HEK293 (cell line): ENCODE measurements at regions not wholly inside any gene's neighbourhood (a gene's known extent, or its start where the extent isn't known, plus 50 kb on each side); places are given as distances from the start of the nearest gene placed in this dataset.

Experiments used
- CTCF ChIA-PET: fragments of 350-600 bp; formaldehyde crosslinking; extraction: SDS; loops from one replicate; lab custom pipeline; 2021; ENCODE audit warnings: antibody characterized with exemption; lab: Yijun Ruan, JAX
- POLR2A ChIA-PET: fragments of 300-600 bp; formaldehyde crosslinking; extraction: SDS; loops from one replicate; lab custom pipeline; 2020; ENCODE audit warnings: antibody characterized with exemption, inconsistent platforms; lab: Yijun Ruan, JAX
- H3K27ac ChIP-seq: fragments of 200-500 bp; sonication (Bioruptor generic); 2 replicates; pipeline ENCODE4 v1.5.1; 2014; ENCODE audit warnings: low read depth, low read length, control low read depth, inconsistent platforms; ENCODE audit errors: extremely low read depth
- H3K36me3 ChIP-seq, 2 experiments: fragments of 200-500 bp in 1 of 2; sonication (Bioruptor generic) in 1 of 2; 1 replicate in 1 of 2; 2 replicates in 1 of 2; pipeline ENCODE4 v1.5.1; 2014 to 2017; ENCODE audit warnings: inconsistent platforms in 2 of 2, low read length in 2 of 2; ENCODE audit not compliant: control insufficient read depth in 2 of 2, insufficient read depth in 1 of 2
- H3K4me1 ChIP-seq: fragments of 200-500 bp; sonication (Bioruptor generic); 2 replicates; pipeline ENCODE4 v1.5.1; 2014; ENCODE audit warnings: mild to moderate bottlenecking, low read length, inconsistent platforms; ENCODE audit not compliant: control insufficient read depth, insufficient read depth
- H3K4me3 ChIP-seq: 2 replicates; pipeline ENCODE4 v1.5.1; 2011; ENCODE audit warnings: low read depth, mild to moderate bottlenecking, control low read depth, low read length, moderate library complexity
- H3K9me3 ChIP-seq: fragments of 200-500 bp; sonication (Bioruptor generic); 2 replicates; pipeline ENCODE4 v1.5.1; 2014; ENCODE audit warnings: low read depth, low read length, inconsistent platforms; ENCODE audit not compliant: control insufficient read depth, insufficient read depth
- PBX3 ChIP-seq: sonication (generic); formaldehyde crosslinking; IDR thresholded peaks from 2 replicates; pipeline ENCODE4 v1.8.1; 2022; ENCODE audit warnings: mild to moderate bottlenecking, moderate library complexity, missing genetic modification reagents
- REPIN1 ChIP-seq: fragments of 450-650 bp; formaldehyde crosslinking; IDR thresholded peaks from 2 replicates; pipeline ENCODE4 v1.5.1; 2017; ENCODE audit warnings: missing biosample characterization, missing genetic modification characterization, low read depth
- SCRT2 ChIP-seq: fragments of 450-650 bp; formaldehyde crosslinking; IDR thresholded peaks from 2 replicates; pipeline ENCODE4 v1.5.1; 2016; ENCODE audit warnings: missing biosample characterization, missing genetic modification characterization
- ZBTB6 ChIP-seq: fragments of 450-650 bp; formaldehyde crosslinking; IDR thresholded peaks from 2 replicates; pipeline ENCODE4 v1.5.1; 2017; ENCODE audit warnings: missing biosample characterization, missing genetic modification characterization
- ZEB2 ChIP-seq: fragments of 450-650 bp; formaldehyde crosslinking; IDR thresholded peaks from 2 replicates; pipeline ENCODE4 v1.5.1; 2016; ENCODE audit warnings: missing biosample characterization, missing genetic modification characterization
- ZFP3 ChIP-seq: fragments of 450-650 bp; formaldehyde crosslinking; IDR thresholded peaks from 2 replicates; pipeline ENCODE4 v1.5.1; 2016; ENCODE audit warnings: low read depth, missing biosample characterization, missing genetic modification characterization
- ZNF140 ChIP-seq: fragments of 450-650 bp; formaldehyde crosslinking; IDR thresholded peaks from 2 replicates; pipeline ENCODE4 v1.5.1; 2016; ENCODE audit warnings: missing biosample characterization, missing genetic modification characterization
- ZNF223 ChIP-seq: fragments of 450-650 bp; formaldehyde crosslinking; IDR thresholded peaks from 2 replicates; pipeline ENCODE4 v1.5.1; 2016; ENCODE audit warnings: missing biosample characterization, missing genetic modification characterization
- ZNF24 ChIP-seq: fragments of 450-650 bp; formaldehyde crosslinking; IDR thresholded peaks from 2 replicates; pipeline ENCODE4 v1.5.1; 2016; ENCODE audit warnings: missing biosample characterization, missing genetic modification characterization
- ZNF292 ChIP-seq: fragments of 450-650 bp; formaldehyde crosslinking; IDR thresholded peaks from 2 replicates; pipeline ENCODE4 v1.5.1; 2016; ENCODE audit warnings: low read depth, missing biosample characterization, missing genetic modification characterization, borderline replicate concordance
- ZNF404 ChIP-seq: fragments of 450-650 bp; formaldehyde crosslinking; IDR thresholded peaks from 2 replicates; pipeline ENCODE4 v1.5.1; 2017; ENCODE audit warnings: missing biosample characterization, missing genetic modification characterization
- ZNF488 ChIP-seq: fragments of 450-650 bp; formaldehyde crosslinking; IDR thresholded peaks from 2 replicates; pipeline ENCODE4 v1.5.1; 2016; ENCODE audit warnings: missing biosample characterization, missing genetic modification characterization
- ZNF639 ChIP-seq: fragments of 450-650 bp; formaldehyde crosslinking; IDR thresholded peaks from 2 replicates; pipeline ENCODE4 v1.5.1; 2016; ENCODE audit warnings: missing biosample characterization, missing genetic modification characterization
- ZNF654 ChIP-seq: fragments of 450-650 bp; formaldehyde crosslinking; IDR thresholded peaks from 2 replicates; pipeline ENCODE4 v1.5.1; 2016; ENCODE audit warnings: low read depth, missing biosample characterization, missing genetic modification characterization
- ZNF658 ChIP-seq: fragments of 450-650 bp; formaldehyde crosslinking; IDR thresholded peaks from 2 replicates; pipeline ENCODE4; 2016; ENCODE audit warnings: missing biosample characterization, missing genetic modification characterization
- ZNF670 ChIP-seq: fragments of 450-650 bp; formaldehyde crosslinking; IDR thresholded peaks from 2 replicates; pipeline ENCODE4 v1.5.1; 2016; ENCODE audit warnings: missing biosample characterization, missing genetic modification characterization, low read depth
- ZSCAN18 ChIP-seq: fragments of 450-650 bp; formaldehyde crosslinking; IDR thresholded peaks from 2 replicates; pipeline ENCODE4 v1.5.1; 2016; ENCODE audit warnings: missing biosample characterization, missing genetic modification characterization
- ZSCAN30 ChIP-seq: fragments of 450-650 bp; IDR thresholded peaks from 2 replicates; pipeline ENCODE4 v1.5.1; 2018; ENCODE audit warnings: missing biosample characterization, mild to moderate bottlenecking, missing genetic modification characterization, moderate library complexity

- no peaks in the 10 kb centered on the region for H3K4me1 ChIP-seq
- H3K9me3 ChIP-seq: no peaks in the 10 kb centered on the region
- no peak overlapping the region for H3K4me3 ChIP-seq
- CTCF ChIA-PET: interaction anchor here (0.7 kb wide), 1 partner anchor 422 kb away, joined by 3 read pairs; no protein-coding TSS in a partner anchor
- POLR2A ChIA-PET: no interaction called here
- TF ChIP-seq SCRT2 (tag by site-specific recombination) (no peak), ZFP3 (tag by site-specific recombination) (no peak), ZSCAN18 (tag by site-specific recombination) (no peak), ZNF404 (tag by site-specific recombination) (no peak), ZSCAN30 (tag by site-specific recombination) (no peak), ZNF654 (no peak), ZNF140 (no peak), ZNF488 (tag by site-specific recombination) (no peak), ZNF24 (tag by site-specific recombination) (no peak), ZNF292 (tag by site-specific recombination) (no peak)
- H3K36me3 ChIP-seq: no peaks in the 10 kb centered on the region
- H3K27ac ChIP-seq: no peak overlapping the region
Measured at GRCh38 chr20:19045371-19045770, 167.1 kb upstream of the SLC24A3 start.

- POLR2A ChIA-PET: no interaction called here
- TF ChIP-seq PBX3 (CRISPR knock-in tag) (no peak), REPIN1 (no peak), ZNF639 (tag by site-specific recombination) (no peak), SCRT2 (tag by site-specific recombination) (no peak), ZBTB6 (tag by site-specific recombination) (no peak), ZNF658 (tag by site-specific recombination) (no peak), ZEB2 (tag by site-specific recombination) (no peak), ZNF223 (no peak), ZNF670 (tag by site-specific recombination) (no peak)
- Histone ChIP-seq H3K27ac (no peak overlapping the region), H3K9me3 (no peaks in the 10 kb centered on the region), H3K4me3 (no peak overlapping the region), H3K36me3 (no peaks in the 10 kb centered on the region), H3K4me1 (no peaks in the 10 kb centered on the region)
- CTCF ChIA-PET: no interaction called here
Measured at GRCh38 chr20:19047040-19047950, 165.1 kb upstream of the SLC24A3 start.
